IMR-90 (cell line): ENCODE measurements at regions not wholly inside any gene's neighbourhood (a gene's known extent, or its start where the extent isn't known, plus 50 kb on each side); places are given as distances from the start of the nearest gene placed in this dataset.

Experiments
- ATAC-seq: fragments of 200-7000 bp; cut with Tn5 transposase; 2 replicates; pipeline ENCODE4 v1.9.1; 2020; ENCODE audit warnings: low read depth, mild to moderate bottlenecking, moderate library complexity
- BruUV-seq: library from RNA; stranded (reverse); fragments of 400-500 nt; replicated peaks from 2 replicates; lab custom pipeline; 2021; lab: Mats Ljungman, UMichigan
- CTCF ChIA-PET: fragments of 300-600 bp; formaldehyde crosslinking; extraction: SDS; loops from one replicate; lab custom pipeline; 2021; ENCODE audit warnings: antibody characterized with exemption; lab: Yijun Ruan, JAX
- POLR2A ChIA-PET: fragments of 300-600 bp; sonication (Branson Sonifier 250); formaldehyde crosslinking; loops from one replicate; lab custom pipeline; 2022; ENCODE audit warnings: antibody characterized with exemption; ENCODE audit not compliant: unreplicated experiment; lab: Charles Lee
- DNase-seq: peaks from one replicate; pipeline ENCODE4 v3.0.0; 2013
- H2AFZ ChIP-seq: replicated peaks from 2 replicates; pipeline ENCODE3; 2013; ENCODE audit warnings: low read length, mild to moderate bottlenecking; ENCODE audit not compliant: poor library complexity
- H2AK5ac ChIP-seq: 2 replicates; pipeline ENCODE4 v1.6.1; 2013; ENCODE audit warnings: low read depth, low read length, inconsistent platforms
- H2AK9ac ChIP-seq: replicated peaks from 2 replicates; pipeline ENCODE3; 2013; ENCODE audit warnings: mild to moderate bottlenecking, low read depth, low read length, moderate library complexity; ENCODE audit not compliant: poor library complexity
- H2BK120ac ChIP-seq: 2 replicates; pipeline ENCODE4 v1.6.1; 2013; ENCODE audit warnings: low read depth, low read length, inconsistent platforms
- H2BK15ac ChIP-seq: 3 replicates; pipeline ENCODE4 v1.6.1; 2013; ENCODE audit warnings: low read depth, low read length, inconsistent platforms
- H2BK20ac ChIP-seq: 2 replicates; pipeline ENCODE4 v1.6.1; 2013; ENCODE audit warnings: low read depth, mild to moderate bottlenecking, inconsistent platforms, low read length, moderate library complexity
- H2BK5ac ChIP-seq: 2 replicates; pipeline ENCODE4 v1.6.1; 2013; ENCODE audit warnings: mild to moderate bottlenecking, low read depth, low read length, inconsistent platforms; ENCODE audit not compliant: poor library complexity, severe bottlenecking
- H3K14ac ChIP-seq: replicated peaks from 2 replicates; pipeline ENCODE4 v1.6.1; 2013; ENCODE audit warnings: low read depth, low read length, inconsistent platforms
- H3K18ac ChIP-seq: 2 replicates; pipeline ENCODE4 v1.6.1; 2013; ENCODE audit warnings: low read depth, low read length, control low read depth
- H3K23ac ChIP-seq: 2 replicates; pipeline ENCODE4 v1.6.1; 2013; ENCODE audit warnings: low read depth, low read length, inconsistent platforms
- H3K27ac ChIP-seq: 2 replicates; pipeline ENCODE4 v1.5.1; 2013; ENCODE audit warnings: mild to moderate bottlenecking, control low read depth, low read length; ENCODE audit not compliant: insufficient read depth
- H3K27me3 ChIP-seq: 2 replicates; pipeline ENCODE4 v1.6.1; 2013; ENCODE audit warnings: low read length; ENCODE audit not compliant: control insufficient read depth, insufficient read depth
- H3K36me3 ChIP-seq: 2 replicates; pipeline ENCODE4 v1.6.1; 2013; ENCODE audit warnings: low read length, mixed read lengths; ENCODE audit not compliant: control insufficient read depth, insufficient read depth
- H3K4ac ChIP-seq: 2 replicates; pipeline ENCODE4 v1.6.1; 2013; ENCODE audit warnings: low read depth, low read length, inconsistent platforms
- H3K4me1 ChIP-seq: 2 replicates; pipeline ENCODE4 v1.6.1; 2013; ENCODE audit warnings: low read length, mixed read lengths; ENCODE audit not compliant: control insufficient read depth, insufficient read depth
- H3K4me2 ChIP-seq: 2 replicates; pipeline ENCODE4 v1.6.1; 2013; ENCODE audit warnings: low read depth, mild to moderate bottlenecking, control low read depth, low read length, moderate library complexity
- H3K4me3 ChIP-seq: 2 replicates; pipeline ENCODE4 v1.5.1; 2013; ENCODE audit warnings: low read depth, mild to moderate bottlenecking, control low read depth, low read length, moderate library complexity; ENCODE audit not compliant: insufficient read depth
- H3K56ac ChIP-seq: 2 replicates; pipeline ENCODE4 v1.6.1; 2013; ENCODE audit warnings: low read length, inconsistent platforms; ENCODE audit not compliant: insufficient read depth; ENCODE audit errors: extremely low read depth
- H3K79me1 ChIP-seq, 2 experiments: 2 replicates each; pipeline ENCODE4 v1.6.1; 2013; ENCODE audit warnings: low read length in 2 of 2, inconsistent platforms in 1 of 2, low read depth in 1 of 2
- H3K9ac ChIP-seq: 2 replicates; pipeline ENCODE4 v1.6.1; 2013; ENCODE audit warnings: low read depth, low read length, control low read depth
- H3K9me1 ChIP-seq: 2 replicates; pipeline ENCODE4 v1.6.1; 2013; ENCODE audit warnings: low read length, inconsistent platforms; ENCODE audit not compliant: insufficient read depth
- H3K9me3 ChIP-seq: 2 replicates; pipeline ENCODE4 v1.6.1; 2013; ENCODE audit warnings: low read length; ENCODE audit not compliant: control insufficient read depth, insufficient read depth
- H4K20me1 ChIP-seq: 2 replicates; pipeline ENCODE4 v1.6.1; 2013; ENCODE audit warnings: low read length, inconsistent platforms; ENCODE audit not compliant: insufficient read depth
- H4K5ac ChIP-seq: 2 replicates; pipeline ENCODE4 v1.6.1; 2013; ENCODE audit warnings: mild to moderate bottlenecking, low read depth, low read length, control low read depth
- H4K8ac ChIP-seq, 2 experiments: 2 replicates each; pipeline ENCODE4 v1.6.1; 2013; ENCODE audit warnings: low read depth in 2 of 2, low read length in 2 of 2, control low read depth in 1 of 2, inconsistent platforms in 1 of 2
- H4K91ac ChIP-seq: 2 replicates; pipeline ENCODE4 v1.6.1; 2013; ENCODE audit warnings: low read depth, low read length, inconsistent platforms; ENCODE audit not compliant: insufficient read depth
- NFE2L2 ChIP-seq: fragments of 150-350 bp; IDR thresholded peaks from 2 replicates; pipeline ENCODE4 v1.6.1; 2016; ENCODE audit warnings: low read depth, mild to moderate bottlenecking, low read length
- RCOR1 ChIP-seq: IDR thresholded peaks from 2 replicates; pipeline ENCODE4 v1.6.1; 2012; ENCODE audit warnings: mild to moderate bottlenecking, low read length, improper control_type of control experiment; ENCODE audit not compliant: insufficient replicate concordance
- WGBS, 2 experiments: methylation state at CpG; one replicate each; pipeline versions ENCODE4 v1.1.5 to v1.1.7; 2013; ENCODE audit warnings: missing lambda C conversion rate in 2 of 2; ENCODE audit not compliant: insufficient read length in 1 of 2; ENCODE audit errors: extremely low coverage in 2 of 2; 5-methylcytosine and 5-hydroxymethylcytosine counted together
- dilution Hi-C: fragments of 300-500 bp; cut with HindIII; formaldehyde crosslinking; loops from one replicate; pipeline ENCODE4 v1.14.3; 2018; ENCODE audit warnings: low sequenced_read_pairs; ENCODE audit not compliant: unreplicated experiment
- in situ Hi-C: fragments of 300-500 bp; cut with MboI; formaldehyde crosslinking; loops from 3 replicates; pipeline ENCODE4 v1.14.3; 2019; ENCODE audit warnings: low sequenced_read_pairs, inconsistent platforms, mixed read lengths
- intact Hi-C: fragments of 100-400 bp; cut with micrococcal nuclease; formaldehyde crosslinking; loops from 2 replicates; pipeline ENCODE4 v1.10.0; 2022

DNA sequence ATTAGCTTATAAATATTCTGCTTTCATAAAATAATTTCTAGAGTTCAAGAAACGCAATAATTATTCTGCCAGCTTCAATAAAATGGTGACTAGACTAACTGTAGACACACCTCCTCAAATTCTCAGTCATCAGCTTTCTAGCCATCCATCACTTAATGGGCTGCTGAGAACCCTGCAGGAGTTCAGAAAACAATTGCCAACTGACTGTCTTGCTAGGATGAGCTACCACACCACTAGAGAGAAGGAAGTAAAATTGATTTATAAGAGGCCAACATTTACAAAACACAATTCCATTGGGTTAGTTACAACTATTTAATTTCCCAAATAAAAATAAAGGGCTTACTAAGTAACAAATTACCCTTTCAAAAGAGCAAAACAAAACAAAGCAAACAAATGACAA is 126.5 kb upstream of the PAPPA start:
- Histone ChIP-seq H4K20me1 (no peaks in the 10 kb centered on the region), H3K9me3 (peaks cover 11% of the 10 kb centered on the region), H3K4me3 (no peak overlapping the region), H3K14ac (peak overlapping the region; percentile 97), H3K9me1 (no peaks in the 10 kb centered on the region), H2BK20ac (peak overlapping the region; percentile 99), H3K27me3 (no peaks in the 10 kb centered on the region), H3K9ac (peak overlapping the region; percentile 49; the same call in 1 of the 2 replicates), H3K4me1 (peaks cover 5% of the 10 kb centered on the region), H3K27ac (peak overlapping the region; percentile 97), H2AK5ac (peak overlapping the region; percentile 95), H4K8ac (peak overlapping the region; percentile 40 to 86), H2AFZ (peak overlapping the region; percentile 57), H3K23ac (peak overlapping the region; percentile 86; the same call in 1 of the 2 replicates), H3K4me2 (no peak overlapping the region), H3K4ac (peak overlapping the region; percentile 98), H2BK120ac (peak overlapping the region; percentile 99), H4K91ac (peak overlapping the region; percentile 58), H2BK5ac (peak overlapping the region; percentile 99), H2BK15ac (peak overlapping the region; percentile 27; the same call in 1 of the 3 replicates), H2AK9ac (no peak overlapping the region), H3K56ac (peak overlapping the region; percentile 80), H3K36me3 (no peaks in the 10 kb centered on the region), H3K18ac (peak overlapping the region; percentile 99), H4K5ac (peak overlapping the region; percentile 96), H3K79me1 (no peaks in the 10 kb centered on the region)
- BruUV-seq = no TSS peak
- WGBS, 2 experiments = no CpG with 5 or more reads among the region's 1 CpG
- CTCF ChIA-PET = no interaction called here
- in situ Hi-C loops (no loop called here), dilution Hi-C loops (no loop called here), intact Hi-C loops (loop anchor here (1.0 to 5.0 kb wide), 2 partner anchors 125 to 435 kb away; no protein-coding TSS in a partner anchor)
- DNase-seq (peak; percentile 45), ATAC-seq (peak; percentile 54)
- POLR2A ChIA-PET = interaction anchor here (0.8 to 1.4 kb wide), 2 partner anchors 82 to 126 kb away, joined by 4 to 7 read pairs; no protein-coding TSS in a partner anchor
- TF ChIP-seq RCOR1 (no peak), NFE2L2 (no peak)
